ENCODE measurements at regions not wholly inside any gene's neighbourhood (a gene's known extent, or its start where the extent isn't known, plus 50 kb on each side); places are given as distances from the start of the nearest gene placed in this dataset.

GRCh38 chr5:68915079-68915478 is 178.7 kb upstream of the SLC30A5 start:
- DNase-seq (ENCODE audit: low read depth), result no peak

GRCh38 chr5:68918306-68918705 is 175.5 kb upstream of the SLC30A5 start:
- DNase-seq (ENCODE audit: low read depth), result no peak

DNA sequence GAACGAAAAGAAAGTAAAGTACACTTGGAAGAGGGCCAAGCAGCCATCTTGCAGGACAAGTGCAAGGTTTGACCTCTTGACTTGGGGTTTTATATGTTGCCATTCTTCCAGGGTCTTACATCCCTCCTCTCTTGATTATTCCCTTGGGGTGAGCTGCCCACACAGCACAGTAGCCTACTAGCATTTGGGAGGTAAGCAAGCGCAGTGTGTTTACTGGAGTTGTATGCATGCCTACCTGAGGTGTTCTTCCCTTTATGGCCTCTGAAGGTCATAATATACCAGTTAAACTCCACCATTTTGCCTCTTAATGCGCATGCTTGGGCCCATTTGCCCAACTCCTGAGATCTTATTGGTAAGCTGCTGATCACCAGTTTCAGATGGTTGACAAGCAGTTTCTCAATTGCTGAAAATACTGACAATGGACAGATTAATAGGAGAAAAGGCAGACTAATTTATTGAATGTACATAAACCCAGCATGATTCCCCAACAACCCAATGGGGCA is 173.8 kb upstream of the SLC30A5 start:
- no peak for DNase-seq (ENCODE audit: low read depth)

- DNase-seq (ENCODE audit: low read depth), result no peak
Measured at GRCh38 chr5:68920888-68921287, 172.9 kb upstream of the SLC30A5 start.

DNA sequence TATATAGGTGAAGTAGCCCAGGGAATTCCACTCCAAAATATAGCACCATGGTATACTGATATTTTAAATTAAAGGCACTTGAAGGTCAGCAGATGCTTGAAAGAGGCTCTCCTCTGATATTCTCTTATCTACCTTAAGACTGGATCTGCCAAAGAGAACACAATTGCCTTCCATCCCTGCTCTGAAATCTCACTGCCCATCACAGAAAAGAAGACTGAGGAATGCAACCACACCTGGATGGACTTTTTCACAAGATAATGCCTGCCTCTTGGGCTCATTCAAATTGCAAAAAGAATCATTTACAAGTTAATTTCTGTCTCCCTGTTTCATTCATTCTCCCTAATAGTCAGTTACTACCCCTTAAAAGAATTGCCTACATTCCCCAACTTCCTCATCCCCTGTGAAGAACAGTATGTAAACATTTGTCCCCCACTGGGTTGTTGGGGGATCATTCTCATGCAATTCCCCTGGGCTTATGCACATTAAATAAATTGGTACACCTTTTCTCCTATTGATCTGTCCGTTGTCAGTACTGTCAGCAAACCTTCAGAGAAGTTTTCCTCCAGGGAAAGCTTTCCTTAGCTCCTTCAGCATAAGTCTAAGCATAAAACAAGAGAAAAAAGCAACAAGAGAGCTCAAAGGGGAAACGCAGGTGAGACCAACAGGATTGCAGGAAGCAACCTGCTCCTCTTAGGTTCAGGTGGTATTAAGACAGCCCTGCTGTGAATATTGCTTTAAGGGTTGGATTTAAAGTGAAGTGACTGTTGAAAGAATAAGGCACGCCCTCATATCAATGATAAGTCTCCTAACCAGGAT is 171.4 kb upstream of the SLC30A5 start:
- no peak for DNase-seq (ENCODE audit: low read depth)

DNA sequence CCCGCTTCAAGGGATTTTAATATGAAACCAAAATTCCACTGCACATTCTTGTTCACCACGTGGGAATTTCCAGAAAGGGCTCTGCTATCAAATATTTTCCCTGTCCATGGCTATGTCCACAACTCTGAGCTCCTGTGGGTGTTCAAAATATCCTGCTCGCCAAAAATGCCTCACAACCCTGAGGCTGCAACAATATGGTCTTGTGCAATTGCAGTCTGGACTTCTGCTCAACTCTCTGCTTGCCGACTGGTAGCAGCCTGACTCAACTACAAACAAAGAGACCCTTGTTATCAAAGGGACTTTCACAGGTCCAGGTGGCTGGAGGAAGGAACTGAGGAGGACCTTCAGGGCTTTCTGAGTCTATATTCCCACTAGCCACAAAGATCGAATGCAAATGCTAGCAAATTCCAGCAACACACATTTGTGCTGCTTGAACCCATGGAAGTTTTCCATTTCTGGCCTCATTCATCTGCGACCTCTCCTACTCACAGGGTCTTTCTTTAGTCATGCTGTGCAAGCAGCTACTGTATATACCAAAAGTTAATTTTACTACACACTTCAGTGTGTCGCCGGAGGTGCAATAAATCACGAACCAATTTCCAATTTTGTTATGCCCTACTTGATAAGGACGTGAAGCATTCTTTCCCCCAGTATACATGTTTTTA is 169.2 kb upstream of the SLC30A5 start:
- peak; percentile 5 for DNase-seq (ENCODE audit: low read depth)

- no peak for DNase-seq (ENCODE audit: low read depth)
Measured at GRCh38 chr5:68928617-68929302, 165.1 kb upstream of the SLC30A5 start.

DNA sequence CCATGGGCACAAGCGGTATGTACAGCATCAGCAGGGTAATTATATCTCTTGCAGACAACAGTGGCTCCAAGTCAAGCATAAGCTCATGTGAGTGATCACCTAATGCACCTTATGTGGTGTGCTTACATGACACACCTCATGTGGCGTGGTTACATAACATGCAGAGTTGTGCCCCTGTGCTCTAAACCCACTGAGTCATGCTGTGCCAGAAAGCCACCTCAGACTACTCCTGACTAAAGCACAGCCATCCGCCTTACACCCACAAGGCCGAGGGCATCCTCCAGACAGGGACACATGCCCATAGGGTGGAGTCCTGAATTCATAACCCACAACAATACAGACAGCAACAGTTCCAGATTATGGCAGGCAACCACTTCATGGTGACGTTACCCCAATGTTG is 163.7 kb upstream of the SLC30A5 start:
- no peak for DNase-seq (ENCODE audit: low read depth)

GRCh38 chr5:68932830-68933434 is 160.9 kb upstream of the SLC30A5 start:
- DNase-seq (ENCODE audit: low read depth), result no peak

DNA sequence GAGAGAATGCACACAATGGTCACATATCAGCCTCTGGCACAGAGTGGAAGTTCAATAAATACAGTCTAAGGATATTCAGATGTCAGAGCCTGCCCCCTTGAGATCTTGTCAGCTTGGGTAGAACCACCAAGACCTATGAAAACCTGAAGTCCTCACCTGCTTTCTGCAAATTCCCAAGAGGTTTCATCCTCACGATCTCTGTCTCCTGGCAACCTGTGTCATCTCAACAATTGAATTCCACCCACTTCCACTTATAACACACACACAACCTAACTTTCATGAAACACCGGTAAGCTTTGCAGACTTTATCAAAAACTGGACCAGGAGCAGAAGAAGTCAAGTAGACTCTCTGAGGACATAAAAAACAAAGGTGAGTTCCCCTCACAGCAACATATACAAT is 151.6 kb upstream of the SLC30A5 start:
- no peak for DNase-seq (ENCODE audit: low read depth)

DNA sequence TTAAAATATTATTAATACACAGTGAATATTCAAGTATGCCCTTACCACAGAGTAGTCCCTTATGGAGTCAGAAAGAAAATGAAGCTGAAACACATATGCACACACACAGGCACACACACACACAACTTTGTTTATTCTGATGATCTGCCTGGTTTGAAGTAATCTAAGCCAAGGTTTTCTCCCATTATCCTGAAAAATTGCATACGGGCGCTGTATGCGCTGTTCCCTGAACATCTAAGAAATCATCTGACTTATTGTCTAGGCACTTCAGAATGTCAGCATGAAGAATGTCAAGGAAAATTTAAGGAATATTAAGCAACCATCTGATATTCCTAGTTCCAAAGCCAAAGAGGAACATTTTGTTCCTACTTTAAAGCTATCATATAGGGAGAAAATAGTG is 147.1 kb upstream of the SLC30A5 start:
- DNase-seq (ENCODE audit: low read depth), result no peak

- no peak for DNase-seq (ENCODE audit: low read depth)
Measured at GRCh38 chr5:68947986-68948385, 145.8 kb upstream of the SLC30A5 start.

GRCh38 chr5:68949256-68949655 is 144.6 kb upstream of the SLC30A5 start:
- DNase-seq (ENCODE audit: low read depth), result no peak

- no peak for DNase-seq (ENCODE audit: low read depth)
Measured at GRCh38 chr5:68949711-68950110, 144.1 kb upstream of the SLC30A5 start.

DNA sequence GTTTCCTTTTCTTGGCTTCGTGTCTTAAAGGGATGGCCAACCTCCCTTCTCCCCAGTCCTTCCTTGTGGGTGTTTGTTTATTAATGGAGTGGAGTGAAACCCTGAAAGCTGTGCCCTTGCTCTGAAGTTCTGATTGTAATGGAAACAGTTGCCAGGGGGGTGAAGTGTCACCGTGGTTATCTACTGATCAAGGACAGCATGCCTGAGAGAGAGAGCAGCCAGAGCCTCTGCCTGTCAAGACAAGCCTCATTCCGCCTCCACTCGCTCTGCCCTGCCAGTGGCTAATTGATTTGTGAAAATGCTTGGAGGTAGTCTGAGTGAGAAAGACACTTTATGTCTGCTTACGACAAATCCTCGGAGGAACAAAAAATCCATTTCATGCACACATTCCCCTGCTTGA is 143.7 kb upstream of the SLC30A5 start:
- no peak for DNase-seq (ENCODE audit: low read depth)

GRCh38 chr5:68950930-68951329 is 142.9 kb upstream of the SLC30A5 start:
- DNase-seq (ENCODE audit: low read depth), result no peak

- peak; percentile 21 for DNase-seq (ENCODE audit: low read depth)
Measured at GRCh38 chr5:68953231-68953874, 140.5 kb upstream of the SLC30A5 start.

GRCh38 chr5:68953875-68954617 is 139.8 kb upstream of the SLC30A5 start:
- DNase-seq (ENCODE audit: low read depth), result peak; percentile 42

DNA sequence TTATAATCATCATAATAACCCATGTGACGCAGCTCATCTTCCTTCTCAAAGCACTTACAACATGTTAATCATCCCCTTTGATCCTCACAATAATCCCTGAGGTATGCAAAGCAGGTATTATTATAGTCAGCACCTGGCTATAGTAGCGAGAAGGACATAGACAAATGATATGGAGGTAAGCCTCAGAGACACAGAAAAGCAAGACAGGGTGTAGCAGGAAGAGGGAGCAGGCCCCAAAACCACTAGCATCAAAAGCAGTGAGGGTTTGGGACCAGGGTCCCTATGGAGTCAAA is 139.2 kb upstream of the SLC30A5 start:
- no peak for DNase-seq (ENCODE audit: low read depth)

DNA sequence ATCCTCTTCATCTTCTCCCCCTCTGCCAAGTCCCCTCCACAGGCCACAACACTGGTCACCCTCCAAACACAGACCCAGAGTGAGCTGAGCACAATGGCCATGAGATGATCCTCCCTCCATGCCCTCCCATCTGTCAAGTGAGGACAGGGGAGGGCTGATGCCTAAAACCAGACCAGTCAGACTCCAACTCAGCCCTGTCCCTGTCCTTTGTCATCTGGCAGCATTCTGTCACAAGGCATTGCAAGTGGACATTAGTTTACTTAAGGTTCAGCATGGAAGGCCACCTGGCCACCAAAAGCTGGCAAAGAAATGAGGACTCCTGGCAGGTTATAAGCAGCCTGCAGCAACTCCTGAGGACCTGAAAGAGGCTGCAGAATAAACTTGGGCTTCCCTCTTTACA is 136.2 kb upstream of the SLC30A5 start:
- DNase-seq (ENCODE audit: low read depth), result no peak

DNA sequence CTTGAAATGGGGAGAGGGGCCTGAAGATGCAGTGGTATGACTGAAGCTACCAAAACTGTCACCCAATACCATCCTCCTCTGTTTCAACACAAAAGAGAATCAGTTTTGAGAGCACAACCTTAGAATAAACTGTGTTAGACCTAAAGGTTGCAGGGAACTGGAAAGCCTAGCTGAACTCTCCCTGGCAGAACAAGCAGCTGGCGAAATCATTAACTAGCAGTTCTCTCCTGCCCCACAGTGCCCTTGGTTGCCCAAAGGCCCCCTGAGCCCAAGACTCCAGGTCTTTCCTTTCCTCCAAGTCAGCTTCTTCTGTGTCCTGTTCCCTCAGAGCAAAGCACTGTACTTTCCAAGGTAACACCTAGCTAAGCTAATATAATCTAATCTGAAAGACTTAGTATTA is 135.4 kb upstream of the SLC30A5 start:
- DNase-seq (ENCODE audit: low read depth), result no peak

Data from myocyte (in vitro differentiated cells).